ENCODE measurements at regions not wholly inside any gene's neighbourhood (a gene's known extent, or its start where the extent isn't known, plus 50 kb on each side); places are given as distances from the start of the nearest gene placed in this dataset.

DNA sequence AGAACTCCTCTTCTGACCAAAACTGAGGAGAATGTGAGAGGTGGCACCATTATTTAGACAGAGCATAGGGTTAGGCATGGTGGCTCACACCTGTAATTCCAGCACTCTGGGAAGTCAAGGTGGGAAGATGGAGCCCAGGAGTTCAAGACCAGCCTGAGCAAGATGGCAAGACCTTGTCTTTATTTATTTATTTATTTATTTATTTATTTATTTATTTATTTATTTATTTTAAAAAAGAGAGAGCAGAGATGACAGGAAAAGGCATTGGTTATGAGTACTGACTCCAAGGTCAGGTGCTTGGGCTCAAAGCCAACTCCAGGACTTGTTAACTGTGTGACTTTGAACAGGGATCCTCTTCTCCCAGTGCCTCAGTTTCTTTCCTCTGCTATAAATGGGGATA lies 217.7 kb downstream of the MEX3B start:
- TF ChIP-seq U2AF1 (optimal IDR thresholded peaks at IDR 0.05; ENCODE audit: low read depth, low read length) (no peak), THRB (CRISPR knock-in tag; conservative IDR thresholded peaks at IDR 0.05) (no peak), ZNF134 (CRISPR knock-in tag; conservative IDR thresholded peaks at IDR 0.05) (no peak), MYC (IDR thresholded peaks at IDR 0.05; ENCODE audit: low read depth, low read length) (no peak), MYC (CRISPR knock-in tag; IDR thresholded peaks at IDR 0.05; ENCODE audit: borderline replicate concordance, low read depth) (no peak), ZNF224 (CRISPR knock-in tag; IDR thresholded peaks at IDR 0.05) (no peak), E2F8 (IDR thresholded peaks at IDR 0.05; ENCODE audit: low read depth, partially characterized antibody) (no peak), FOXA3 (CRISPR knock-in tag; conservative IDR thresholded peaks at IDR 0.05 in 1 of 2, IDR thresholded peaks at IDR 0.05 in 1 of 2) (no peak), REST (IDR thresholded peaks at IDR 0.05; ENCODE audit: borderline replicate concordance) (no peak), REST (CRISPR knock-in tag; IDR thresholded peaks at IDR 0.05; ENCODE audit: low read depth) (no peak)
- TF ChIP-seq, protein P1, sequence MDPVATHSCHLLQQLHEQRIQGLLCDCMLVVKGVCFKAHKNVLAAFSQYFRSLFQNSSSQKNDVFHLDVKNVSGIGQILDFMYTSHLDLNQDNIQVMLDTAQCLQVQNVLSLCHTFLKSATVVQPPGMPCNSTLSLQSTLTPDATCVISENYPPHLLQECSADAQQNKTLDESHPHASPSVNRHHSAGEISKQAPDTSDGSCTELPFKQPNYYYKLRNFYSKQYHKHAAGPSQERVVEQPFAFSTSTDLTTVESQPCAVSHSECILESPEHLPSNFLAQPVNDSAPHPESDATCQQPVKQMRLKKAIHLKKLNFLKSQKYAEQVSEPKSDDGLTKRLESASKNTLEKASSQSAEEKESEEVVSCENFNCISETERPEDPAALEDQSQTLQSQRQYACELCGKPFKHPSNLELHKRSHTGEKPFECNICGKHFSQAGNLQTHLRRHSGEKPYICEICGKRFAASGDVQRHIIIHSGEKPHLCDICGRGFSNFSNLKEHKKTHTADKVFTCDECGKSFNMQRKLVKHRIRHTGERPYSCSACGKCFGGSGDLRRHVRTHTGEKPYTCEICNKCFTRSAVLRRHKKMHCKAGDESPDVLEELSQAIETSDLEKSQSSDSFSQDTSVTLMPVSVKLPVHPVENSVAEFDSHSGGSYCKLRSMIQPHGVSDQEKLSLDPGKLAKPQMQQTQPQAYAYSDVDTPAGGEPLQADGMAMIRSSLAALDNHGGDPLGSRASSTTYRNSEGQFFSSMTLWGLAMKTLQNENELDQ (CRISPR knock-in tag; IDR thresholded peaks at IDR 0.05; ENCODE audit: borderline replicate concordance) = no peak
